AG04450 (cell line): ENCODE measurements at regions not wholly inside any gene's neighbourhood (a gene's known extent, or its start where the extent isn't known, plus 50 kb on each side); places are given as distances from the start of the nearest gene placed in this dataset.

ENCODE experiments used
- CTCF ChIA-PET: fragments of 300-600, 350-600 bp; formaldehyde crosslinking; extraction: SDS; loops from one replicate; lab custom pipeline; 2022; ENCODE audit warnings: antibody characterized with exemption, inconsistent platforms; lab: Charles Lee
- POLR2A ChIA-PET: fragments of 350-600 bp; formaldehyde crosslinking; extraction: SDS; loops from one replicate; lab custom pipeline; 2021; ENCODE audit warnings: antibody characterized with exemption, inconsistent platforms; lab: Yijun Ruan, JAX
- DNase-seq: peaks from one replicate; pipeline ENCODE4 v3.0.0-alpha.2; 2011; ENCODE audit warnings: low read depth, low spot score
- H3K27ac ChIP-seq: one replicate; pipeline ENCODE4 v1.5.1; 2012; ENCODE audit warnings: low read depth, low read length, control low read depth
- H3K27me3 ChIP-seq: one replicate; pipeline ENCODE4 v1.6.0; 2012; ENCODE audit warnings: low read length; ENCODE audit not compliant: control insufficient read depth, insufficient read depth
- H3K4me3 ChIP-seq: 2 replicates; pipeline ENCODE4 v1.5.1; 2011; ENCODE audit warnings: mild to moderate bottlenecking, low read depth, low read length, control low read depth
- H3K9me3 ChIP-seq: 2 replicates; pipeline ENCODE4 v1.5.1; 2012; ENCODE audit warnings: low read length; ENCODE audit not compliant: control insufficient read depth, insufficient read depth
- CTCF ChIP-seq: IDR thresholded peaks from 2 replicates; pipeline ENCODE4 v1.5.1; 2011; ENCODE audit warnings: low read depth, low read length, control low read depth, inconsistent platforms

GRCh38 chr6:147035886-147036285 lies 168.3 kb upstream of the STXBP5 start:
- no peak for TF ChIP-seq CTCF
- no peak for DNase-seq
- ChIA-PET CTCF (no interaction called here), POLR2A (no interaction called here)
- Histone ChIP-seq H3K9me3 (no peaks in the 10 kb centered on the region), H3K4me3 (no peak overlapping the region), H3K27ac (no peak overlapping the region), H3K27me3 (no peaks in the 10 kb centered on the region)

DNA sequence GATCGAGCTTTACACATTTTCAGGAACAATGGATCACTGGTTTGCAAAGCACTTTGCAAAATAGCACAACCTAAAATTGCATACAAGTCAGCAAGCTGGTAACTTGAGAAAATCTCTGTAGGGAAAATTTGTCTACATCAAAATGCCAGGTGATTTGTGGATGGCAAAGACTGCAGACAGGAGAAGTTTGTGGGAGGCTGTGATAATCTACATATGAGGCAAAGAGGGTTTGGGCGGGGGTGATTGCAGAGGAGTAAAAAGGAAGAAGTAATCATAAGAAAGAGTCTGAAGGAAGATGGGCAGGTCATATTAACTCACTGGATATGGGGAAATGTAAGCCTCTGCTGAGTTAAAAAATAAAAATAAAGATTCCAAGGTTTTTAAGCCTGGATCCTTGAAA lies 166.3 kb upstream of the STXBP5 start:
- ChIA-PET CTCF (no interaction called here), POLR2A (no interaction called here)
- H3K27ac ChIP-seq: no peak overlapping the region
- no peaks in the 10 kb centered on the region for H3K9me3 ChIP-seq
- H3K27me3 ChIP-seq: no peaks in the 10 kb centered on the region
- TF ChIP-seq CTCF: no peak
- DNase-seq: no peak
- H3K4me3 ChIP-seq: no peak overlapping the region

- H3K9me3 ChIP-seq: peaks cover 3% of the 10 kb centered on the region; the same call in 1 of the 2 replicates
- H3K27ac ChIP-seq: peak overlapping the region; percentile 54
- ChIA-PET POLR2A (interaction anchor here (0.6 kb wide), 1 partner anchor 26 kb away, joined by 3 read pairs; no protein-coding TSS in a partner anchor), CTCF (interaction anchor here (0.6 kb wide), 1 partner anchor 16 kb away, joined by 4 read pairs; no protein-coding TSS in a partner anchor)
- no peak for TF ChIP-seq CTCF
- no peak for DNase-seq
- no peaks in the 10 kb centered on the region for H3K27me3 ChIP-seq
- no peak overlapping the region for H3K4me3 ChIP-seq
Observed at GRCh38 chr6:147040121-147040910, 163.9 kb upstream of the STXBP5 start.

- H3K4me3 ChIP-seq: no peak overlapping the region
- H3K27me3 ChIP-seq: no peaks in the 10 kb centered on the region
- DNase-seq: no peak
- peaks cover 3% of the 10 kb centered on the region; the same call in 1 of the 2 replicates for H3K9me3 ChIP-seq
- ChIA-PET CTCF (interaction anchor here (0.8 kb wide), 1 partner anchor 9 kb away, joined by 3 read pairs; no protein-coding TSS in a partner anchor), POLR2A (no interaction called here)
- TF ChIP-seq CTCF: no peak
- H3K27ac ChIP-seq: no peak overlapping the region
Observed at GRCh38 chr6:147042679-147043078, 161.5 kb upstream of the STXBP5 start.

DNA sequence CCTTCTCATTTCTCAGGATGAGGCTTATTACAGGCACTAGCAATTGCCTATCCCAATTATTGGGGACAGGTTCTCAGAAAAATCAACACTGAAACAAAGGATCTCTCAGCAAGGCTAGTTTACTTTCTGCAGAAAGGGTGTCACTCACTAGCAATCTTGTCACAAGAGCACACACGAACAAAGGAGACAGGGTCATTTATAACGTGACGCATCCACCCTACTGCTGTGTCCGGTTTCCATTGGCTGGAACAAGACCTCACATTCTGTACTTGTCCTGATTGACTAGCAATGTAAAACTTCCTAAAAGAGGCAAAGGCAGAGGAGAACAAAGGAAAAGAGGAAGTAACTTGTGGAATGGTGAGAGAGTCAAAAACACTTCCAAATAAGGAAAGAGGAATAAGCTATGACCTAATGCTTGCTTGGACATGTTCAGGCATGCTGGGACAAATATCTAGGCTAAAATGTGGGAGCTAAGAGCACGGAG lies 160.2 kb upstream of the STXBP5 start:
- no peak for TF ChIP-seq CTCF
- Histone ChIP-seq H3K4me3 (no peak overlapping the region), H3K9me3 (peaks cover 3% of the 10 kb centered on the region; the same call in 1 of the 2 replicates), H3K27me3 (no peaks in the 10 kb centered on the region), H3K27ac (no peak overlapping the region)
- DNase-seq: no peak
- POLR2A ChIA-PET: no interaction called here
- CTCF ChIA-PET: interaction anchor here (0.7 kb wide), 1 partner anchor 178 kb away, joined by 3 read pairs; no protein-coding TSS in a partner anchor
